ENCODE measurements at regions not wholly inside any gene's neighbourhood (a gene's known extent, or its start where the extent isn't known, plus 50 kb on each side); places are given as distances from the start of the nearest gene placed in this dataset.
A peak's percentile ranks its signal among the peaks of the same experiment; 100 is the strongest.

- TF ChIP-seq CTCF (IDR thresholded peaks at IDR 0.05 in 2 of 3, conservative IDR thresholded peaks at IDR 0.05 in 1 of 3; ENCODE audit: borderline replicate concordance in 1 of 3, insufficient read depth in 1 of 3, low read depth in 2 of 3, low read length in 2 of 3) (no peak), POLR2AphosphoS5 (IDR thresholded peaks at IDR 0.05; ENCODE audit: low read depth, low read length) (peak; percentile 57), ZBTB33 (IDR thresholded peaks at IDR 0.05; ENCODE audit: extremely low read depth, insufficient replicate concordance, low read length) (peak; percentile 19), EZH2phosphoT487 (IDR thresholded peaks at IDR 0.05; ENCODE audit: borderline replicate concordance) (no peak)
Measured at GRCh38 chr11:112321501-112322172, 61.0 kb upstream of the PLET1 start (continued).

GRCh38 chr11:112322173-112322790 lies 61.6 kb upstream of the PLET1 start:
- Histone ChIP-seq H3K4me2 (ENCODE audit: low read length) (peak overlapping the region; percentile 31), H2AFZ (ENCODE audit: low read depth, low read length, poor library complexity, severe bottlenecking) (no peak overlapping the region), H3K4me3 (replicated peaks in 1 of 2; ENCODE audit: low read depth in 1 of 2, low read length in 2 of 2) (no peak overlapping the region), H3K9ac (ENCODE audit: low read length) (no peak overlapping the region), H3K9me2 (ENCODE audit: insufficient read depth) (no peaks in the 10 kb centered on the region), H3K36me3 (ENCODE audit: control insufficient read depth in 1 of 2, insufficient read depth in 2 of 2, low read length in 2 of 2) (no peaks in the 10 kb centered on the region), H4K20me1 (ENCODE audit: insufficient read depth) (no peaks in the 10 kb centered on the region), H3K4me1 (ENCODE audit: control insufficient read depth in 1 of 2, insufficient read depth in 2 of 2, low read length in 2 of 2) (peaks cover 25 to 37% of the 10 kb centered on the region in 2 experiments), H3K79me2 (ENCODE audit: insufficient read depth, low read length) (no peaks in the 10 kb centered on the region), H3K27ac (ENCODE audit: low read depth, low read length) (no peak overlapping the region), H3K27me3 (ENCODE audit: insufficient read depth, low read length) (no peaks in the 10 kb centered on the region), H3K9me3 (ENCODE audit: control insufficient read depth in 1 of 2, insufficient read depth in 1 of 2, low read depth in 1 of 2, low read length in 2 of 2) (no peaks in the 10 kb centered on the region)
- intact Hi-C loops (cut with micrococcal nuclease) = no loop called here
- TF ChIP-seq ATF3 (IDR thresholded peaks at IDR 0.05) (no peak), CTCF (IDR thresholded peaks at IDR 0.05 in 2 of 3, conservative IDR thresholded peaks at IDR 0.05 in 1 of 3; ENCODE audit: borderline replicate concordance in 1 of 3, insufficient read depth in 1 of 3, low read depth in 2 of 3, low read length in 2 of 3) (no peak), EGR1 (IDR thresholded peaks at IDR 0.05; ENCODE audit: low read depth) (no peak), ZNF274 (IDR thresholded peaks at IDR 0.05; ENCODE audit: low read depth, low read length) (no peak), RAD21 (IDR thresholded peaks at IDR 0.05; ENCODE audit: low read depth) (no peak), CBX3 (IDR thresholded peaks at IDR 0.05; ENCODE audit: low read depth) (no peak), MAX (IDR thresholded peaks at IDR 0.05) (no peak), SIN3A (IDR thresholded peaks at IDR 0.05; ENCODE audit: low read depth) (no peak), JUND (IDR thresholded peaks at IDR 0.05) (no peak), POLR2AphosphoS5 (IDR thresholded peaks at IDR 0.05; ENCODE audit: low read depth, low read length) (no peak), SP1 (IDR thresholded peaks at IDR 0.05; ENCODE audit: low read depth) (no peak)
- CTCF ChIA-PET = no interaction called here
- POLR2A ChIA-PET = no interaction called here
- DNase-seq (ENCODE audit: low read depth, low spot score) (no peak), ATAC-seq (peak; percentile 24; the same call in 1 of the 2 replicates)
- RAD21 ChIA-PET (ENCODE audit: low non-redundant PET in 1 of 2, low total read pairs in 2 of 2, uncharacterized antibody in 2 of 2, unreplicated experiment in 2 of 2) = no interaction called here
- BruUV-seq (replicated peaks) = no TSS peak

Data from HCT116 (cell line).